ENCODE measurements at regions not wholly inside any gene's neighbourhood (a gene's known extent, or its start where the extent isn't known, plus 50 kb on each side); places are given as distances from the start of the nearest gene placed in this dataset.
"Not testable (repeated sequence)": the region's sequence is repeated elsewhere in the genome, so short reads cannot be mapped to it uniquely, and the experiment has no call there.

- not testable (repeated sequence) for TF ChIP-seq POLR2A (IDR thresholded peaks at IDR 0.05; ENCODE audit: low read depth, low read length); CTCF (conservative IDR thresholded peaks at IDR 0.05; ENCODE audit: low read depth, low read length); MAZ (IDR thresholded peaks at IDR 0.05; ENCODE audit: borderline replicate concordance, low read depth, low read length); CEBPB (IDR thresholded peaks at IDR 0.05; ENCODE audit: low read depth, low read length)
These were observed 62.7 kb upstream of the SPDYE9 start for GRCh38 chr7:73148570-73148969.

All from IMR-90 (cell line).